GM19324 (cell line): ENCODE measurements at regions not wholly inside any gene's neighbourhood (a gene's known extent, or its start where the extent isn't known, plus 50 kb on each side); places are given as distances from the start of the nearest gene placed in this dataset.

ENCODE experiments used
- ATAC-seq: cut with Tn5 transposase; IDR thresholded peaks from one replicate; pipeline ENCODE4 v1.9.1; 2021; ENCODE audit warnings: mild to moderate bottlenecking, moderate library complexity; ENCODE audit not compliant: unreplicated experiment, low FRiP score

GRCh38 chr6:103268335-103268734 lies 1591.4 kb downstream of the HACE1 start:
- no peak for ATAC-seq

GRCh38 chr6:103264020-103264419 lies 1595.7 kb downstream of the HACE1 start:
- no peak for ATAC-seq

DNA sequence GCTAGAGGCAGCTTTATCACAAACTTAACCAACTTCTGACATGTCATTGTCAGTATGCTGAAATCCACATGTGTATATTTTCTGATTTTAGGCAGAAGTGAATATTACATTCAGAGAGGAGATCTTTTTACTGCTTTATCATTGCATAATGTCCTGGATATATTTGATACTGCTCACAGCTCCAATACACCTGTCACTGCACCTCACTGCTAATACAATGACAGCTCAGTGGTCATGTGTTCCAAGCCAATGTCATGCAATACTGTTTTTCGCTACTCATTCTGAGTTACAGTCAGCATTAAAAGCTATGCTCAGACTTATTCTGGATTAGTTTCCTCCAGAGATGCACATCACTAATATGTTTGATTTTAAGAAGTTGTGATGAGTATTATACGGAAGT lies 1604.6 kb downstream of the HACE1 start:
- no peak for ATAC-seq

GRCh38 chr6:103236923-103237322 lies 1622.8 kb downstream of the HACE1 start:
- no peak for ATAC-seq

GRCh38 chr6:103231181-103231580 lies 1628.5 kb downstream of the HACE1 start:
- ATAC-seq: no peak

GRCh38 chr6:103215847-103216246 lies 1643.9 kb downstream of the HACE1 start:
- no peak for ATAC-seq

GRCh38 chr6:103210686-103211085 lies 1649.0 kb downstream of the HACE1 start:
- ATAC-seq: no peak

DNA sequence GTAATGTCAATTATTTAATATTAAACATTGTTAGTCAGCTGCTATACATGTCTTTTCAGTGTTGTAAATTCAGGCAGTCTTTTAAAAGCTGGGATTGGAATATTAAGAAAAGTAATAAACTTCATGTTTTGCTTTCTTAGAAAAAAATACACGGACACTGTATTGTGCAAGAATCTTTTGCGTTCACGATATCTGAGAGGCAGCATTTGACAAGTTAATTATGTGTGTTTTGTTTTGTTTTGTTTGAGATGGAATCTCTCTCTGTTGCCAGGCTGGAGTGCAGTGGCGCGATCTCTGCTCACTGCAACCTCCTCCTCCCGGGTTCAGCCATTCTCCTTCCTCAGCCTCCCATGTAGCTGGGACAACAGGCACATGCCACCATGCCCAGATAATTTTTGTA lies 1661.3 kb downstream of the HACE1 start:
- no peak for ATAC-seq

DNA sequence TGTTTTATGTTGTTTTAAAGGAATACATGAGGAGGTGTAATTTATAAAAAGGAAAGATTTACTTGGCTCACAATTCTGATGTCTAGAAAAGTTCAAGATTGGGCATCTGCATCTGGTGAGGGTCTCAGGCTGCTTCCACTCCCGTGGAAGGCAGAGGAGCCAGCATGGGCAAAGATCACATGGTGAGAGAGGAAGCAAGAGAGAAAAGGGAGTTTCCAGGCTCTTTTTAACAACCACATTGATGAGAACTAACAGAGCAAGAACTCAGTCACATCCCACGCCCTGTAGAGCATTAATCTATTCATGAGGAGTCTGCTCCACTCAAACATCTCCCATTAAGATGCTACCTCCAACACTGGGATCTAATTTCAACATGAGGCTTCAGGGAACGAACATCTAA lies 1666.3 kb downstream of the HACE1 start:
- no peak for ATAC-seq

GRCh38 chr6:103191391-103192093 lies 1668.2 kb downstream of the HACE1 start:
- no peak for ATAC-seq

- no peak for ATAC-seq
Observed at GRCh38 chr6:103184776-103185175, 1674.9 kb downstream of the HACE1 start.

- ATAC-seq: no peak
Observed at GRCh38 chr6:103183831-103184411, 1675.8 kb downstream of the HACE1 start.

DNA sequence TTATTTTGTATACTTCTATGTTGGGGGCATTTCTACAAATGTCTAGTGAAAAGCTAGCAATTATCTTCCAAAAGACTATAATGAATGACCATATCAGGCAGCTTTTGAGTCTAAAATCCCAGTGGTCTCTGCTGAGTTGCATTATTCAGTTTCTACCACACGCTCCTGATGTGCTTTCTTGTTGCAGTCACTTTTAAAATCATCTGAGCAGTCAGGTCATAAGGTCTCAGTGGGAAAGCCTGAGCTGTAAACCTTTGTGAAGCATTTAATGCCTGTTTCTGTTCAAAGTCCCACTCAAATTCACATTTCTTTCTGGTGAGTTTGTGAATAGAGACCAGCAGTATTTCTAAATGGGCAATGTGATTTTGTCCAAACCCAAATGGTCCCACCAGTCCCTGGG lies 1681.5 kb downstream of the HACE1 start:
- no peak for ATAC-seq

- no peak for ATAC-seq
Observed at GRCh38 chr6:103177791-103178190, 1681.9 kb downstream of the HACE1 start.

GRCh38 chr6:103175056-103175455 lies 1684.7 kb downstream of the HACE1 start:
- ATAC-seq: no peak

DNA sequence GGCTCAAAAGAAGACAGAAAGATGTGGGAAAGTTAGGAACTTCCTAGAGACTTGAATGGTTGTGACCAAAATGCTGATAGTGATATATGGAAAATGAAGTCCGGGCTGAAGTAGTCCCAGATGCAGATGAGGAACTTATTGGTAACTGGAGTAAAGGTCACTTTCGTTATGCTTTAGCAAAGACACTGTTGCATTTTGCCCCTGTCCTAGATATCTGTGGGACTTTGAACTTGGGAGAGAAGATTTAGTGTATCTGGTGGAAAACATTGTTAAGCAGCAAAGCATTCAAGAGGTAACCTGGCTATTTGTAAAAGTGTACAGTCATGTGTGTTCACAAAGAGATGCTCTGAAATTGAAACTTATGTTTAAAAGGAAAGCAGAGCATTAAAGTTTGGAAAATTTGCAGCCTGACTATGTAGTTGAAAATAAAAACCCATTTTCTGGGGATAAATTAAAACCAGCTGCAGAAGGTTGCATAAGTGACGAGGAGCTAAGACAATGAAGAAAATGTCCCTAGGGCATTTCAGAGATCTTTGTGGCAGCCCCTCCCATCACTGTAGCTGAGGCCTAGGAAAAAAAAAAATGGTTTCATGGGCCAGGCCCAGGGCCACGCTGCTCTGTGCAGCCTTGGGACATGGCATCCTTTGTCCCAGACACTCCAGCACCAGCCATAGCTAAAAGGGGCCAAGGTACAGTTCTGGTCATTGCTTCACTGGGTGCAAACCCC lies 1692.2 kb downstream of the HACE1 start:
- ATAC-seq: no peak

DNA sequence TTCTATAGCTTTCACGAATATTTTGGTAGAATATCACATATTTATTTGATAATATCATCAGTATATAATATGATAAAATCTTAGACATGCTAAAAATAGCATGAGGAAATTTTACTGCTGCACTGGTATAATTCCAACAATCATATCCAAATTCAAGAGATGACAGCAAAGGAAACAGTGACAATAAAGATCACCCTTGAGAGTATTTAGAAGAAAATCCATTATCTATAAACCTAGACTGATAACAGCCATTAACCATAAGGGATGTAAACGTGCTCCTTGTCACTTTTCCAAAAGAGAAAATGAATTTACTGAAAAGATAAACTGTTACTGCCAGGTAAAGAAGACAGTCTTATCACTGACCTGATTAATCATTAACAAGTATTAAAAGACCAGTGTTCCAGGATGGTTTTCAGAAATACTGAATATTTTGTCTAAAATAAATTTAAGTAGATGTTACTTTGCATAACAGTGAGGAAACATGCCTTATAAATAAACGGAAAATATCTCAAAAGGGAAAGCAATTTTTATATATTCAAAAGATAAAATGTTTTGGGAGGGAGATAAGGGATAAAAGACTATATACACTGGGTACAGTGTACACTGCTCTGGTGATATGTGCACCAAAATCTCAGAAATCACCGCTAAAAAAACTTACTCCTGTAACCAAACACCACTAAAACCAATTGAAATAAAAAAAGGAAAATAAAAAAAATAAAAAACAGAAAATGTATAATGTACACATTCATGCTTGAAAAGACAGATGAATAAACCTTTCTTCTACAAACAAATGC lies 1704.7 kb downstream of the HACE1 start:
- ATAC-seq: no peak

DNA sequence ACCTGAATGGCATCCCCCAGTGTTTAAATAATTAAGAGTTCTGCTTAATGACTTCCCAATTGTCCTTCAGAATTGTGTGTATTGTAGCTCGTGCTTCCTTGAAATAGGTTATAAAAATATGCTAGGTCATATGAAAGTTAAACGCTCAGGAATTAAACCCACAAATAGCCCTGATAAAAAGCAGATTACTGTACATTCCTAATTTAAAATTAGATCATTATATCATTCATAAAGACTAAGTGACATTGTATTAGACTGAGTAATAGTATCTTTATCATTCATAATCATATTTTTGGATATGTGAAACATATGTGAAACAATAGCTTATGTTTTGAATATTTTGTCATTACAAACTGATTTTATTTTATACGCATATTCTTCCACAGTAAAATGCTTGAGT lies 1706.7 kb downstream of the HACE1 start:
- no peak for ATAC-seq

DNA sequence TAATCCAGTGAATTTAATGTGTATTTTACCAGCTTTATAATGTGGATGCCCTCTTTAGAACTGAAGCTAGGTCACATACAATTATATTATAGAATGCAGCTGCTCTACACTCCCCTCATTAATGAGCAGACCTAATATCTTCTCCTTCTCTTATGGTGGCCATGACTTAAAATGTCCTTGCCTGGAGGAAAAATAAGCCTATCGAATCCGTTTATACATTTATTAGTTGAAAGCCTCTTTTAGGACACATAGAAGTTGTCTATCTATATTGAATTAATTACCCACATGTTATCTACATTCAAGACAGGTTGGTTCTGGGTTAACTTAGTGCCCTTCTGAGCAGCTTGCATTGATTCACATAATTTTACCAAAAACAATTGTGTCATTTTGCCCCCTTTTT lies 1716.8 kb downstream of the HACE1 start:
- ATAC-seq: no peak

DNA sequence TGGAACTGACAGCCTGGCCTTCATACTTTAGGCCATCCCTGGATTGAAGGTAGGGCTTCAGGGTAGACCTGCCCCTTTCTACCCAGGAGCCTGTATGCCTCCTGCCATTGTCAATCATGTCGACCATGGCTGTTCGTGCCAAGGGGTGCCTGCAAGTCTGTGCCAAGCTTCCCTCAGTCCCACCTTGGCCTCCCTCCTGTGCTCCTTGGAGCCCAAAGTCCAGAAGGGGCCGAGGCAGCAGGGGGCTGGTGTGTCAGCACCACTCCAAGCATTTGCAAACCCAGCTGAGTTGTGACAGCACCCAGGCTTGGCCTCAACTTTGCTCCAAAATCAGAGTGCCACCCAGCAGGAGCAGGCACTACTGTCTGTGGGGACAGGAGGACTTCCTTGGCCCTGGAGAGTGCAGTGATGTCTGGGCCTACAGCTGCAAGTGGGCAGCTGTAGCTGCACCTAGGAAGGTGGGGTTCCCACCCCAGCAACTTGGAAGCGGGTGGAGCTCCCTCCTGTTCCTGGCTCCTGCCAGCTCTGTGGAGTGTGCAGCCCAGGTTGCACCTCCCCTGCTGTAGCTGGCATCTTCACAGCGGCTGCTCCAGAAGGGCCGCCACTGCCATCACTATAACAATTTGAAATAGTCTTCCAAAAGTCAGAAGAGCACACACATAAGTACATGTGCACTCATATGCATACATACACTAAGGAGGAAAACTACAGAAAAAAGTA lies 1719.3 kb downstream of the HACE1 start:
- ATAC-seq: no peak
